ENCODE measurements at regions not wholly inside any gene's neighbourhood (a gene's known extent, or its start where the extent isn't known, plus 50 kb on each side); places are given as distances from the start of the nearest gene placed in this dataset.

DNA sequence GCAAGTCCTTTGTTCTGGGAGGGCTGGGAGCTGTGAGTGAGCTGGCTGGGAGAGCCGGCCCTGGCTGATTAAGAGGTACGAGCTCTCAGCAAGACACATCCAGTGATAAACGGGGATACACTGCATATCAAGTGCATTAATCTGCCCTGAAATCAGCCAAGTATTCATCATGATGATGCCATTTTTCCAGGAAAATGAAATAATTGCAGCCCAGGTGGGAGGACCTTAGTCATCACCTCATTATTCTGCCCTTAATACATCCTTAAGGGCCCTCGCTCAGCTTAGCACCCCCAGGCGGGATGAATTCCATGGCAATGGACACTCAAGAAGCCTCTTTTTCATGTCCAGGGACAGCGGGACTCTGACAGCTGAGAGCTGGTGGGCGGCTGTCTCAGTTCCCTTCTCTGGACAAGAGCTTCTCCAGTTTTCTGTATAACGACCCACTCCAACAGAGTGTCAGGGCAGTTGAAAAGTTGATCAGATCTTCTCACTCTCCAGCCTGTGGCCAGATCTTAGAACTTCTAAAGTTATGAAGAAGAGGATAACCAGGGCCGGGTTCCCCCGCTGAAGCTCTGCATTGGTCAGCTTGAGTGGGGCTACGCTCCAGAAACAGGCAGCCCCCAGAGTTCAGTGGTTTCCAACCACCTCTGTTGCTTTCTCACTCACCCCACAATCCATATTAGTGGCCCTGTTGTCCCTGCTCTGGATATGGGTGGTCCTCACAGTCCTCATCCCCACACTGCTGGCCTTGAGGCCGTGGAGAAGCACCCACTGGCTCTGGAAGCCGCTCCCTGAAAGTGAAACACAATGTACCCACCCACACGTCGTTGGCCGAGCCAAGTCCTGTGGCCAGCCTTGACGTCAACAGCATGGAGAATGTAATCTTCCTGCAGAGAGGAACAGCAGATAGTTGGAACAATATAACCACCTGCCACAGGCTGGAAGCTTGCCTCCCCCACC lies 306.2 kb upstream of the DIO3 start:
- TF ChIP-seq, protein P1, sequence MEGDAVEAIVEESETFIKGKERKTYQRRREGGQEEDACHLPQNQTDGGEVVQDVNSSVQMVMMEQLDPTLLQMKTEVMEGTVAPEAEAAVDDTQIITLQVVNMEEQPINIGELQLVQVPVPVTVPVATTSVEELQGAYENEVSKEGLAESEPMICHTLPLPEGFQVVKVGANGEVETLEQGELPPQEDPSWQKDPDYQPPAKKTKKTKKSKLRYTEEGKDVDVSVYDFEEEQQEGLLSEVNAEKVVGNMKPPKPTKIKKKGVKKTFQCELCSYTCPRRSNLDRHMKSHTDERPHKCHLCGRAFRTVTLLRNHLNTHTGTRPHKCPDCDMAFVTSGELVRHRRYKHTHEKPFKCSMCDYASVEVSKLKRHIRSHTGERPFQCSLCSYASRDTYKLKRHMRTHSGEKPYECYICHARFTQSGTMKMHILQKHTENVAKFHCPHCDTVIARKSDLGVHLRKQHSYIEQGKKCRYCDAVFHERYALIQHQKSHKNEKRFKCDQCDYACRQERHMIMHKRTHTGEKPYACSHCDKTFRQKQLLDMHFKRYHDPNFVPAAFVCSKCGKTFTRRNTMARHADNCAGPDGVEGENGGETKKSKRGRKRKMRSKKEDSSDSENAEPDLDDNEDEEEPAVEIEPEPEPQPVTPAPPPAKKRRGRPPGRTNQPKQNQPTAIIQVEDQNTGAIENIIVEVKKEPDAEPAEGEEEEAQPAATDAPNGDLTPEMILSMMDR (IDR thresholded peaks at IDR 0.05): no peak
- no peak for TF ChIP-seq POLR2AphosphoS5 (IDR thresholded peaks at IDR 0.05; ENCODE audit: low read depth, low read length)

All from Panc1 (cell line).